ENCODE measurements at regions not wholly inside any gene's neighbourhood (a gene's known extent, or its start where the extent isn't known, plus 50 kb on each side); places are given as distances from the start of the nearest gene placed in this dataset.

- H3K27me3 ChIP-seq = no peaks in the 10 kb centered on the region
- H3K9me3 ChIP-seq = peaks cover 8% of the 10 kb centered on the region
- DNase-seq = no peak
- H3K4me3 ChIP-seq = no peak overlapping the region
- no peaks in the 10 kb centered on the region for H3K36me3 ChIP-seq
Measured at GRCh38 chr22:27340047-27340446, 461.5 kb downstream of the MN1 start.

GRCh38 chr22:27344546-27344945 lies 457.0 kb downstream of the MN1 start:
- H3K4me3 ChIP-seq = no peak overlapping the region
- H3K36me3 ChIP-seq = no peaks in the 10 kb centered on the region
- H3K27me3 ChIP-seq = no peaks in the 10 kb centered on the region
- DNase-seq = no peak
- peaks cover 10% of the 10 kb centered on the region for H3K9me3 ChIP-seq

DNA sequence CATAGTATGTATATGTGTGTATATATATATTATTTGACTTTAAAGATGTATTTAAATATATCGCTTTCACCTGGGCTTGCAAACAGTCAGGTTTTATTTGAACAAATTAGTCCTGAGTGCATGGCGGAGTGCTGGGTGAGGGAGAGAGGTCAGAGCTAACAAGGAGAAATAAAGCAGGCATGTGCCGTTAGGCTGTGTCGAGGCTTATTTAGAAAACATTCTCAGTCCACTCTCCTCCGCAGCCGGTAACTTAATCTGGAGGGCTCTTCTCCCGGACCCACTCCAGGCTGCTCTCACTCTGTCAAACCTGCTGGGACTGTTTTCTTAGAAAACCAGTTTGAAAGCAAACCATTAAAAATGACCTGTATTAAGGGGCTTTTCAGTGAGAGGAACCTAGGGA lies 455.9 kb downstream of the MN1 start:
- no peak for DNase-seq
- peaks cover 11% of the 10 kb centered on the region for H3K9me3 ChIP-seq
- H3K4me3 ChIP-seq = no peak overlapping the region
- H3K27me3 ChIP-seq = no peaks in the 10 kb centered on the region
- no peaks in the 10 kb centered on the region for H3K36me3 ChIP-seq

DNA sequence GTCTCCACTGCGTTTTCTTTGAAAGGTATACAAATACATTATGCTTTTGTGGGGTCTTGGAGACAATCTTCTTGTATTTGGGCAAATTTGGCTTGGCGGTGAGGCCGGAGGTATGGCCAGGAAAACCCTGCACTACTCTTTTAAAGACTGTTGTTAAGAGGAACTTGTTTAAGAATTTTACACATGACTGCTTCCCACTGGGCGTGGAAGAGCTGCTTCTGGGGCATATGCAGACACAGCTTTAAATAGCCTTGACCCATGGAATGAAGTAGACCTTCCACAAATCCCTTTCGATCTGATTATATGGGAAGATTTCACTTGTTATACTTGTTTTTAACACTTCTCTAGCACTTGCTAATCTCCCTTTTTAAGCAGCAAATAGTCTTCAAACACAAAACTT lies 453.6 kb downstream of the MN1 start:
- H3K36me3 ChIP-seq = no peaks in the 10 kb centered on the region
- no peak for DNase-seq

DNA sequence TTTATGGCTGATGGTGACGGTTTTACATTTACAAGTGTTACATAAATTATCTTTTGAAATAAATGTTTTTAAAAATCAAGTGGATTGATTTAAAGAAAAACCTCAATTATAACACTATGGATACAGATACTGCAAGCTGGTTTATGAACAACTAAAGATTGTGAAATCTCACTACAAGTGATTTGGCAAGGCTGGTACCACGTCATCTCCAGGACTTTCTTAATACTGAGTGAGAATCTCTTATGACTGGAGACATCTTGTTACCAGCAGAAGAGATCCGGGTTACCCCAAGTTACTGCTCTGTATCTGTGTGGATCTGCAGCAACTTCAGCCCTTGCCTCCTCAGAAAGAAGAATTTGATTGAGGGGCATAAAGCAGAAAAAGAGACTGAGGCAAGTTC lies 452.9 kb downstream of the MN1 start:
- no peaks in the 10 kb centered on the region for H3K27me3 ChIP-seq
- H3K4me3 ChIP-seq = no peak overlapping the region
- no peak for DNase-seq
- H3K36me3 ChIP-seq = no peaks in the 10 kb centered on the region
- peaks cover 4% of the 10 kb centered on the region; the same call in 1 of the 2 replicates for H3K9me3 ChIP-seq

More for the DNA sequence above, 453.6 kb downstream of the MN1 start:
- Histone ChIP-seq H3K9me3 (peaks cover 4% of the 10 kb centered on the region; the same call in 1 of the 2 replicates), H3K4me3 (no peak overlapping the region), H3K27me3 (no peaks in the 10 kb centered on the region)

DNA sequence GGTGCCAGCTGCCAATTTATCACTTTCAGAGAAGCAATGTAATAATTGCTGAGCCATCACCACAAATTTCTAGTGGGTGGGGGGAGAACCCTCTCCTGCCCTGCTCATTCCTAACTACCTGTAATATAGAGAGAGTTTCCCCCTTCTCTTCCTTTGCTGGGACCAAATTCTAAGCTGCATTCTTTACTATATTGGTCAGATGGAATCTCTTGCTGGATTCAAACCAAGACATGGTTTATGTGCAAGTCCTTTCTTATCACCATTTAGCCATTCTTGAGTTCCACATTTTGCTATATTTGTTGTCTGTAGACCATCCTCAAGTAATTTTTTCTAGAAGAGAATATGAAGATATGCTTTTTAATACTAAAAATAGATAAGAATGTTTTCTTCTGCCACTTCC lies 452.1 kb downstream of the MN1 start:
- H3K36me3 ChIP-seq = no peaks in the 10 kb centered on the region
- H3K4me3 ChIP-seq = no peak overlapping the region
- no peaks in the 10 kb centered on the region for H3K27me3 ChIP-seq
- no peak for DNase-seq
- H3K9me3 ChIP-seq = peaks cover 4% of the 10 kb centered on the region; the same call in 1 of the 2 replicates

DNA sequence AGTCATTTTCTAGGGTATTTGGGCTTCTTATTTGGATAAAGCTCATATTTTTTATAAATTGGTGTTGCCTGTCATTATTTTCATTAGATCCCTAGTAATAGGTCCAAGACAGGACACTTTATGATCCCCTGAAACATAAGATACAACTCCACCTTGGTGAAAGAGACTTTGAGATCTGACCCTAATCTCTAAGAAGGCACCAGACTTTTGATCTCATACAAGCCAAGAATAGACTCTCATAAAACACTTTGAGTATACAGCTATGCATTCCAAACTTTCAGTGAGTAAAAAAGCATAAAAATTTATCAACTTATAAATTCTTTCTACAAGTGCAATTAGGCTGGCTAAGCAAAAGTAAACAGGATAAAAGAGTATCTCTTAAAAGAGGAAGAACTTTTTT lies 451.2 kb downstream of the MN1 start:
- peaks cover 4% of the 10 kb centered on the region; the same call in 1 of the 2 replicates for H3K9me3 ChIP-seq
- H3K4me3 ChIP-seq = no peak overlapping the region
- H3K36me3 ChIP-seq = no peaks in the 10 kb centered on the region
- no peaks in the 10 kb centered on the region for H3K27me3 ChIP-seq
- no peak for DNase-seq

DNA sequence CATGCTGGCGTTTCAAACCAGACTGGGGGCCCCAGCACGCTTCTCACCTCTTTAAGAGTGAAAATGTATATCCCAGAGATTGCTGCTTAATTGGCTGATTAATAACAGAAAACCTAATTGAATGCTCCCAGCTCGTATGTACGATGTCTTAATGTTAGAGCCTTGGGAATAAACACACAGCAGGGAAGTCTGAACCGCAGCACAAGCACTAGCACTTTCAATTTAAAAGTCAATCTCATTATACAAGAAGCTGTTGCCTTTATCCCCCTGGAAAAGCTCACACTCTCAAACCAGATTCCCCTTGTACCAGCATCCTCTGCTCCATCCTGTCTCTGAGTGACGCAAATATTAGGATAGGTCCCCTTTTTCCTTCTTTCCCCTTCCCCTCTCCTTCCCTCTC lies 449.1 kb downstream of the MN1 start:
- H3K9me3 ChIP-seq = peaks cover 8% of the 10 kb centered on the region
- H3K27me3 ChIP-seq = no peaks in the 10 kb centered on the region
- H3K4me3 ChIP-seq = no peak overlapping the region
- no peaks in the 10 kb centered on the region for H3K36me3 ChIP-seq
- DNase-seq = no peak

GRCh38 chr22:27358096-27358870 lies 443.3 kb downstream of the MN1 start:
- H3K27me3 ChIP-seq = 0 out of 2 replicates have a peak, but pooled peaks cover 2% of the 10 kb centered on the region
- DNase-seq = no peak
- no peak overlapping the region for H3K4me3 ChIP-seq
- no peaks in the 10 kb centered on the region for H3K36me3 ChIP-seq
- peaks cover 4% of the 10 kb centered on the region for H3K9me3 ChIP-seq

DNA sequence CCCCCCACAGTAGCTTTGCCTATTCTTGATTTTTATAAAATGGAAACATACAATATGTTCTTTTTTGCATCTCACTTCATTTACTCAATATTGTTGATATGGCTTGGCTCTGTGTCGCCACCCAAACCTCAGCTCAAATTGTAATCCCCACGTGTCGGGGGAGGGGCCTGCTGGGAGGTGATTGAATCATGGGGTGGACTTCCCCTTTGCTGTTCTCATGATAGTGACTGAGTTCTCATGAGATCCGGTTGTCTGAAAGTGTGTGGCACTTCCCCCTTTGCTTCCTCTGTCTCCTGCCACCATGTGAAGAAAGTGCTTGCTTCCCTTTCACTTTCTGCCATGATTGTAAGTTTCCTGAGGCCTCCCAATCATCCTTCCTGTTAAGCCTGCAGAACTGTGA lies 431.3 kb downstream of the MN1 start:
- Histone ChIP-seq H3K27me3 (peaks cover 17% of the 10 kb centered on the region), H3K4me3 (no peak overlapping the region), H3K9me3 (peaks cover under 1% of the 10 kb centered on the region; the same call in 1 of the 2 replicates), H3K36me3 (no peaks in the 10 kb centered on the region)
- no peak for DNase-seq

DNA sequence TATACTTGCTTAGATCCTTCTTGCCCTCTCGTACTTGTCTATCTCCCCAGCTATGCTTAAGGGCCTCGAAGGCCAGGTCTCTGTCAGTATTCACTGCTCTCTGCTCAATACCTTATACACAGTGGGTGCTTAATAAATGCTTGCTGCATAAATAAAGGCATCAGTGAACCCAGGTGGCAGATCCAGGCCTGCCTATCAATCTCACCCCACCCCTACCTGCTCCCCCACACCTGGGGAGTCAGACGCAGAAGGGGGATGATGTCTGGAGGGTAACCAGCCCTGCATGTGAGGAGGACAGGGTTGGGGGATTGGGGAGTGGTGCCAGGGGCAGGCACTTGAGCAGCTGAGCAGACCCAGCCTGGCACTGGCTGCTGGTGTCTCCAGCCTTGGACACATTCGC lies 430.6 kb downstream of the MN1 start:
- Histone ChIP-seq H3K9me3 (peaks cover 2% of the 10 kb centered on the region; the same call in 1 of the 2 replicates), H3K36me3 (no peaks in the 10 kb centered on the region), H3K4me3 (no peak overlapping the region), H3K27me3 (peaks cover 9% of the 10 kb centered on the region)
- no peak for DNase-seq

DNA sequence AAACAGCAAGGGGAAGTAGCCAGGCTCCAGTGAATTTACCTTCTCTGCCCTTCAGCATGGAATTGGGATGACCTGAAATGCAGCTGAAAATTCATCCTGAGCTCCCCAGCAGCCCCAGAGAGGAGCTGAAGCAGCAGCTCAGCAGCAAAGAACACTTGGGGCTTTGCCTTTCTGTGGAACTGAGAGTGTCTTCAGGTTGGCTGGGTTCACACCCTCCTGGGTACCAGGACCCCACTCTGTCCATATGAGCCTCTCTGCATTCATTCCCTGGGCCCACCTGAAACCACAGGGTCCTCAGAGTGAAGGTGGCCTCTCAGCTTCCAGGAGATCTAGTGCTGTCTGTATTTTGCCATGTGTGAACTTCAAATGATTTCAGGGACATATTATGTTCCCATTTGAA lies 429.2 kb downstream of the MN1 start:
- DNase-seq = no peak
- peaks cover 4% of the 10 kb centered on the region for H3K27me3 ChIP-seq
- peaks cover 2% of the 10 kb centered on the region; the same call in 1 of the 2 replicates for H3K9me3 ChIP-seq
- H3K4me3 ChIP-seq = no peak overlapping the region
- no peaks in the 10 kb centered on the region for H3K36me3 ChIP-seq

DNA sequence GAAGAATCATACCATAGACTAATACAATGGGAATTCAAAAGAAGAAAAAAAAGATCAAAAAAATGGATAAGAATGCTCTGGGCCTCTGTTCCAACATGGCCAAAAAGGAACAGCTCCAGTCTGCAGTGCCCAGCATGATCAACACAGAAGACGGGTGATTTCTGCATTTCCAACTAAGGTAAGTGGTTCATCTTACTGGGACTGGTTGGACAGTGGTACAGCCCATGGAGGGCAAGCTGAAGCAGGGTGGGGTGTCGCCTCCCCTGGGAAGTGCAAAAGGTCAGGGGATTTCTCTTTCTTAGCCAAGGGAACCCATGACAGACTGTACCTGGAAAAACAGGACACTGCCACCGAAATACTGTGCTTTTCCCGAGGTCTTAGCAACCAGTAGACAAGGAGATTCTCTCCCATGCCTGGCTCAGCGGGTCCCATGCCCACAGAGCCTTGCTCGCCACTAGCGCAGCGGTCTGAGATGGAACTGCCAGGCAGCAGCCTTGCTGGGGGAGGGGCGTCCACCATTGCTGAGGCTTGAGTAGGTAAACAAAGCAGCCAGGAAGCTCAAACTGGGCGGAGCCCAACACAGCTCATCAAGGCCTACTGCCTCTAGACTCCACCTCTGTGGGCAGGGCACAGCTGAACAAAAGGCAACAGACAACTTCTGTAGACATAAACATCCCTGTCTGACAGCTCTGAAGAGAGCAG lies 428.4 kb downstream of the MN1 start:
- DNase-seq = no peak

DNA sequence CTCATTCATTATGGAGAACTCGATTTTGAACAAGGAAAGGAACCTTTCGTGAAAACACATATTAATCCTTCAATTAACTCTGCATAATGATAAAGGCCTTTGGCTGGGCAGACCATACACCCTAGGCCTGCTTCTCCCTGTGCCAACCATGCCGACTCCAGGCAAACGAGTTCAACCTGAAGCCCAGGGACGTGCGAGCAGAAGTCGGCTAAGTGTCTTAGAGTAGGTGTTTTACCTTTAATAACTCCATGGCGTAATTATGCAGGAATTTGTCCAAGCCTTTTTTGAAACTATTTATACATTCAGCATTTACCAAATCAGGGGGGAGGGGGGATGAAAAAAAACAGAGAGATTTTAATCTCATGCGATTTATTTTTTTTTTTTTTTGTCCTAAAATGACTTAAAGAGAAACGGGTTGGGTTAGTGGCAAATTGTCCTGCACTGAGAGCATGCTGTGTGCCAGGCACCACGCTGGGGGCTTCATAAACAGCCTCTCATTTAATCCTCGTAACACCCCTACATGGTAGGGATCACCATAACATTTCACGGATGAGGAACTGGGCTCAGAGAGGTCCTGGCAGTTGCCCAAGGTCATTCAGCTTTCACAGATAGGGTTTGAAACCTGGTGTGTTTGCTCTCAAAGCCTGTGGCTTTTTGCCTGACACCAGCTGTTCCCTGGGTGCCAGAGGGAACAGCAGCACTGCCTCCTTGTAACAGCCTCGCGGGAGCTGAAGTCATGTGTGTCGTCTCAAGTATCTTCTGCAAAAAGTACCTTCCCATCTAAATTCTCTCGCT lies 423.9 kb downstream of the MN1 start:
- DNase-seq = no peak
- H3K36me3 ChIP-seq = no peaks in the 10 kb centered on the region
- no peaks in the 10 kb centered on the region for H3K27me3 ChIP-seq
- H3K4me3 ChIP-seq = no peak overlapping the region
- H3K9me3 ChIP-seq = peaks cover 2% of the 10 kb centered on the region; the same call in 1 of the 2 replicates

More for the DNA sequence above, 428.4 kb downstream of the MN1 start:
- Histone ChIP-seq H3K9me3 (peaks cover 2% of the 10 kb centered on the region; the same call in 1 of the 2 replicates), H3K27me3 (no peaks in the 10 kb centered on the region; the same call in none of the 2 replicates), H3K4me3 (no peak overlapping the region), H3K36me3 (no peaks in the 10 kb centered on the region)

- Histone ChIP-seq H3K9me3 (peaks cover 2% of the 10 kb centered on the region; the same call in 1 of the 2 replicates), H3K27me3 (no peaks in the 10 kb centered on the region), H3K36me3 (no peaks in the 10 kb centered on the region), H3K4me3 (no peak overlapping the region)
- no peak for DNase-seq
Measured at GRCh38 chr22:27378311-27378800, 423.2 kb downstream of the MN1 start.

DNA sequence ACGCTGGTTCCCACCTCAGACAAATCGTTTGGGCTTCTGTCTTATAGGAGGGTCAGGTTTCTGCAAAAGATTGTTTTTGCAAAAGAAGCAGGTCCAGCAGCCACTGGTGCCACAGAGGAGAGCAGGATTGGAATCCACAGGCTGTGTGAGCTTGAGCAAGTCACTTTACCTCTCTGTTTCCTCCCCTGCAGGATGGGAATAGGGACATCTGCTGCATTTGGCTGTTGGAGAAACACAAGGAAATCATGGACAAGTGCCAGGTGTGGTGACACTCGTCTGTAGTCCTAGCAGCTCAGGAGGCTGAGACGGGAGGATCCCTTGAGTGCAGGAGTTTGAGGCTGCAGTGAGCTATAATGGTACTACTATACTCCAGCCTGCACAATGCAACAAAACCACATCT lies 422.6 kb downstream of the MN1 start:
- no peak overlapping the region for H3K4me3 ChIP-seq
- H3K27me3 ChIP-seq = no peaks in the 10 kb centered on the region
- peaks cover 2% of the 10 kb centered on the region; the same call in 1 of the 2 replicates for H3K9me3 ChIP-seq
- DNase-seq = no peak
- H3K36me3 ChIP-seq = no peaks in the 10 kb centered on the region

DNA sequence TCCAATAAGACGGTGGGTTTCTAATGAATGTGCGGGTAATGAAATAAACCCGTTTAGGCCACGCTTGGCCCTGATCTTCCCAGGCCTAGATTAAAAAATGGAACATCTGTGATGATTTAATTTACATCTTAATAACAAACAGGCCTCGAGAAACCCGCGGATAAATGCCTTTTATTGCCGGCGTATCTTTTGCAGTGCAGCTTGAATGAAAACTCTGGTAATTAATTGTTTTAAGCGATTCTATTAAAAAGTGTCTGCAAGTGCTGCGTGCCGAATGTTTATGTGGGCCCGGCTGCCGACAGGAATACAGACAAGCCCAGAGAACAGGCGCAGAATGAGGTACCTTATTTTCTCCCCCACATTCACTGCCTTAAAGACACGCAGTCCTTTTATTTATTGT lies 420.7 kb downstream of the MN1 start:
- DNase-seq = no peak
- Histone ChIP-seq H3K36me3 (no peaks in the 10 kb centered on the region), H3K27me3 (no peaks in the 10 kb centered on the region), H3K4me3 (no peak overlapping the region), H3K9me3 (no peaks in the 10 kb centered on the region)

Measured in MG63 (cell line).